NCI-H1436 (cell line): ENCODE measurements at regions not wholly inside any gene's neighbourhood (a gene's known extent, or its start where the extent isn't known, plus 50 kb on each side); places are given as distances from the start of the nearest gene placed in this dataset.

Source experiments
- DNase-seq: peaks from one replicate; lab custom pipeline; 2025; lab: John Stamatoyannopoulos, UW

DNA sequence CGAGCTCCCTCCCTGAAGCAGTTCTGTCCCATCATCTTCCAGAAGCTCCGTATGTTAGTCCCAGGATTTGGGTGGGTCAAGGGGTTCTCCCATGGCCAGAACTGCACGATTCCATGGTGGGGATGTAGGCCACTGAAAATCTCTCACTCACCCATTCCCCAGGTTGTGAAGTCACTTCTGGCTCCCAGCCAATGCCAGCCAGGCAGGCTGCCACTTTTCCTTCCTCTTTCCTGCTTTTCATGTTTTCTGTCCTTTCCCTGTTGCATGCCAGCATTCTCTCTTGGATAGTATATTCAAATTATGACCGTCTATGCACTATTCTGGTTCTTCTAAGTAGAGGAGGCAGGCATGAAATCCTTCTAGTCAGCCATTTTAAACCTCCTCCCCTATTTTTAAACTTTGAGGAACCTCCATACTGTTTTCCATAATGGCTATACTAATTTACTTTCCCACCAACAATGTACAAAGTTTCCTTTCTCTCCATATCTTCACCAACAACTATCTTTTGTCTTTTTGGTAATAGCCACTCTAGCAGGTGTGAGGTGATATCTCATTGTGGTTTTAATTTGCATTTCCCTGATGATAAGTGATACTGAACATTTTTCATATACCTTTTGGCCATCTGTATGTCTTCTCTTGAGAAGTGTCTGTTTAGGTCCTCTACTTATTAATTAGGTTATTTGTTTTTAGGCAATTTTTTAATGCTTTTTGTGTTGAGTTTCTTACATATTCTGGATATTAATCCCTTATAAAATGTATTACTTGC, 182.1 kb upstream of the TET2 start:
- DNase-seq: no peak

DNA sequence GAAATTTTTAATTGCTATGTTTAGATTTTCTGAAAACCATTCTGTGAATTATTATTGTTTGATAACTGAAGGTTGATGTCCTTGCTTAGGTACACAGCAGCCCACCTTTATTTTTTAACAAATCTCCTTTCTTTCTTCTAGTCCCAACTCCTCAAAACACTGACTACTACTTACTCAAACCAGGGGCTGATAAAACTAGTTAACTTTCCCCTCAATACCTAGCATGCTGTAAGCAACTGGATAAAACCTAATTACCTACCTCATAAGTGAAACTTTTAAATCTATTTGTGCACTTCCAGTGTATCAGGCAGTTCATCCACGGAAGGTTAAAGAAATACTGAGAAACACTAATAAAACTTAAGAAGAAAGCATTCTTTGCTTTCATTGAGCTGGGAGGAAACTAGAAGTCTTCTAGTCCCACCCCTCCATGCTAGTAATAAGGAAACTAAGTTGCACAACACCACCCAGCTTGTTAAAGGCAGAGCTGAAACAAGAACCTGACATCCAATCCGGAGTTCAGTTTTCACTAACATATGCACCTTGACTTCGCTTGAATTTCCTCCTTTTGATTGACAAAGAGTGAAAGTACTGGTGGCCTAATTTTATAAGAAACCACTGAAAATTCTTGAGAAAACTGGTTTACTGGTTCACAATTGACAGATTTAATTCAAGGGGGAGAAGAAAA, 180.2 kb upstream of the TET2 start:
- DNase-seq: no peak

DNA sequence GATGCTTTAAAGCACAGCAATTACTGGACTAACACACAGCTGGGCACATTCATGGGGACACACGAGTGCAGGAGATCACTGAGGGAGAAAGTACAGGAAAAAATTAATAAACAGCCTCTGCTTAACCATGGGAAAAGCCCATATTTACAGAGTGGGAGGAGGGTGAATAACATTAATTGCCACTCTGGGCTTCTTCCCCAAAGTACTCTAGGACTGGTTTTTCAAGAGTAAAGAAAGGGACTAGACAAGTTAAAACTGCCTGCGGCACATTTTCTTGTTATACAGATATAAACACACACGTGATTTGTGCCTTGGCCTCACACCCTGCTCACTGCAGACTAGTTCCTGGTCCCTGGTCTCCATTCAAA, 179.7 kb upstream of the TET2 start:
- no peak for DNase-seq

DNA sequence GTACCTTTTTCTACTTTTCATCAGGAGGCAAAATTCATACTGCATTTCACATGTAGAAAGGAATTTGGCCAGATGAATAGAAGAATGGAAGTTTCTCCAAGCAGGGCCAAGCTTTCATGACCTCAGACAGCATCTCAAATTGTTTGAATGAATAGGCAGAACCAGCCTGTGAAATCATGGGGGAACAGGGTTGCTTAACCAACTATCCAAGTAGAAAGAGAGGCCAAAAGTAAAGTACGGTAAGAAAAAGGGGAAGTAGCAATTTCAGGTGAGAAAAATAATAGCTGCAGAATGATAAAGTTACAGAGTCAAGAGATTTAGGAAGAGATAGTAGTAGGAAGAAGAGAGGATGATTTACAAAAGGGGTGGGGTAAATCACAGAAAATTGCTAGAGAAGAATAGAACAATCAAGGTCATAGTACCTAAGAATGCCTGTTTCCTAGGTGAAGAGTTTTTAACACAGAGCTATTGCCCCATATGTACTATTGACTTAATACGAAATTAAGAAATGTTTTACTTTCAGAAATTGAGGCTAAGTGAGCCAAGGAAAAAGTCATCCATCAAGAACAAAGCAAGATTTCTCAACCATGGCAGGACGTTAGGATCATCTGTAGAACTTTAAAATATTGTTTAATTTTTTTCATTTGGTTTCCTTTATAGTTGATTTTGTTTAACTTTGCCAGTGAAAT, 177.1 kb upstream of the TET2 start:
- DNase-seq: no peak

DNA sequence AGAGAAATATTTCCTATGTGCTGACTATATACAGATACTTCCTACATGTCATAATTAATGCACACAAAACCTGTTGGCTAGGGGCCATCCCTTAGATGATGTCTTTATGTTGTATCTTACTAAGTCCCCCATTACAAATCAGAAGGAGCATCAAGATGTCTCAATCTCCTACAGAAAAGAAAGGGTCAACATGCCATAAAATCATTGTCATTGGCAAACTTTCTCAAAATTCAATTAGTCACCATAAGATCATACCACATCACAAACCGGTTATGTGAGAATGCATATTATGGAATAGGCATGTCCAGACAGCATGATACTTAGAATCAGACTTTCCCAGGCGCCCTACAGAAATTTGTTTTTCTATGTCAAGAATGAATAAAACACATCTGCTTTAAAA, 175.2 kb upstream of the TET2 start:
- no peak for DNase-seq

DNA sequence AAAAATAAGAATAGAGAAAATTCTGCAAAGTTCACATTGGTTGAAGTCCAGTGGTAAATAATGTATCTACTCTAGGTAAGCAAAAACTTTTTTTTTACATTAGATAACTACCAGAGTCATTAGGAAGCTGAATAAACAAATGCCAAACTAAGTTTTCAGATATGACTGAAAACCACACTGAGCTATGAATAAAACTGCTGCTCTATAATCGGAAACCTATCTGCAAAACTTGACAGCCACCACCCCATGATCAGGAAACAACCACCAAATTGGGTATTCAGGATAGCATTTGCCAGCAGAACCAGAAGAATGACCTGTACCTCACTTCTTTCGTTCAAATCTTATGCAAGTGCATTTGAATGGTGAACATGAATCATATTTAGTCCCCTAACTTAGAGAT, 173.0 kb upstream of the TET2 start:
- no peak for DNase-seq

DNA sequence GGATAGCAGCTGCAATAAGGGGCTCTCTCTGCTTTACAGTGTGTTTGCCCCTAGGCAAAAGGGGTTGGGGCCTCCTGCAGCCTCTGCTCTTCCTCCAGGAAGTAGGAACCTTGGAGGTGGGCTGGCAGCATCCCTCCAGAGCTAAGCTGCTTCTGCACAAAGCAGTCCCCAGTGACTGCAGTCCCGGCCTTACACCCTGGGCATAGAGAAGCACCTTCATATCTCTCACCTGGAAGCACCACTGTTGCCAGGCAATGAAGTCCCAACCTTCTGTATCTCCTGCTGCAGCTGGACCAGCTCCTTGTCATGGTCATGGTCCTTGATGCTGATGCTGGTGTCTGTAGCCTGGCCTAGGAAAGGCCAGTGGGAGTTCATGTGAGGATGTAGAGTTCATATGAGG, 171.1 kb upstream of the TET2 start:
- no peak for DNase-seq

DNA sequence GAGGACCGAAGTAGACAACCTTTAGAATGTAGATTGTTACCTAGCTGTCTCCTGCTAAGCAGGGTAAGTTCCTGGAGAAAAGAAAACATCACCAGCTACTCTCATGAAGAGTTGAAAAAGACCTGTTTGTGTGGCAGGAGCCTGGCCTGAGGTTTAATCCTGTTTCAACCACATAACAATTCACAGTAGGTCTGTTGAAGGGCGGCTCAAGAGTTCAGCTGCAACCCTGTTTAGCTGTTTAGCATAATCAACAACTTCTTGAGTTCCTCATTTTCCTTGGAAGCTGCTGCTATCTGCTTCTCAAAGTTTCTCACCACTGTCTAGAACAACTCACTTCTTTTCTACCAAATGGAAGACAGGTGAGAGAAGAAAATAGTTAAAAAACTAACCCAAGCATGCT, 170.4 kb upstream of the TET2 start:
- no peak for DNase-seq

DNA sequence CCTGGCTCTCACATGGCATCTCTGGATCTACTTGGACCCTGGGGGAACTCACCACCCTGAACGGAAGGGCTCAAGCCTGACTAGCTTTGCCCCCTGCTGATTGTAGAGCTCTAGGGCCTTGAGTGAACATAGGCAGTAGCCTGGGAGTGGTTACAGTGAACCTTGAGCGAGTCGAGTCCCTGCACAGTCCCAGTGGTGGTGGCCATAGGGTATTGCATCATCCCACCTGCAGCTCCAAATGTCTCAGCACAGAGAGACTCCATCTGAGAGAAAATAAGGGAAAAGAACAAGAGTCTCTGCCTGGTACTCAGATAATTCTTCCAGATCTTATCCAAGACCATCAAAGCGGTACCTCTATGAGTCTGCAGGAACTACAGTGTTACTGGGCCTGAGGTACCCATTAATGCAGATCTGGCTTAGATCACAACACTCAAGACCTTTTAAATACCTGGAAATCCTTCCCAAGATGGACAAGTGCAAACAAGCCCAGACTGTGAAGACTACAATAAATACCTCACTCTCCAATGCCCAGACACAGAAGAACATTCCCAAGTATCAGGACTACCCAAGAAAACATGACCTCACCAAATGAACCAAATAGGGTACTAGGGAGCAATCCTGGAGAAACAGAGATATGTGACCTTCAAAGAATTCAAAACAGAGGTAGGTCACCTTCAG, 167.5 kb upstream of the TET2 start:
- no peak for DNase-seq

DNA sequence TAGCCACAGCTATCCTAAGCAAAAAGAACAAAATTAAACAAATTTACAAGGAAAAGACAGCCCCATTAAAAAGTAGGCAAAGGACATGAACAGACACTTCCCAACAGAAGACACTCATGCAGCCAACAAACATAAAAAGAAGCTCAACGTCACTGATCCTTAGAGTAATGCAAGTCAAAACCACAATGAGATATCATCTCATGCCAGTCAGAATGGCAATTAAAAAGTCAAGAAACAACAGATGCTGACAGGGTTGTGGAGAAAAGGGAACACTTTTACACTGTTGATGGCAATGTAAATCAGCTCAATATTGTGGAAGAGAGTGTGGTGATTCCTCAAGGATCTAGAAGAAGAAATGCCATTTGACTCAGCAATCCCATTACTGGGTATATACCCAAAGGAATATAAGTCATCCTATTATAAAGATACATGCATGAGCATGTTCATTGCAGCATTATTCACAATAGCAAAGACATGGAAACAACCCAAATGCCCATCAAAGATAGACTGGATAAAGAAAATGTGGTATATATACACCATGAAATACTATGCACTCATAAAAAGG, 163.0 kb upstream of the TET2 start:
- no peak for DNase-seq

DNA sequence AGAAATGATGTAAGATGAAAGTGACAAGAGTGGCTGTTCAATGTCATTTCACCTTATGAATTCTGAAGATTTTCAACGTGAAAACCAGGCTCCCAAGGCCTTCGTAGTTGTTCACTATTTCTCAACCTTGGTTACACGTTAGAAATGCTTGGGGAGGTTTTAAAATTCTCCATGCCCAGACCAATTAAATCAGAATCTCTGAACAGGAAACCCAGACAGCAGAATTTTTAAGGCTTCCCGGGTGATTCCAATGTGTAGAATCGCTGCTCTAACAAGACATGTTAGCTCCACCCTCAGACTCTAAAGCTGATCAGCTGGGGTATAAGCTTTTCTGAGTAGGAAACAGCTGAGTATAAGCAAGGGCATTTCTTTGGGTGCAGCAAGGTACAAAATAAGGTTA, 160.4 kb upstream of the TET2 start:
- DNase-seq: no peak

DNA sequence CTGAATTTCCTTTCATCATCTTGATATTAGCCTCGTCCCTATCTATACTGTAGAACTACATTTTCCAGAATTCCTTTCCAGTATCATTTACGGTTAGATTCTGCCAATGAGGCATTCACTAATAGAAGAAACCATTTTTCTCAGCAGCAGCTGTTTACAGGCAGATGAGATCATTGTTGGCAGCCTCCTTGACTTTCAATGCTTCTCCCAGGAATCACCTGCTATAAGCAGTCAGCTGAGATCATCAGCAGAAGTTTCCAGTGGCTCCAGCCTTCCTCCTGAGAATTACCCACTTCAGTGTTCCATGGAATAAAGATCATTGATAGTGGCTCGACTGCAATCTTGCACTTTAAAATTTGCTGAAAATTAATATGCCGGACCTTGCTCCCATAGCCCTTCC, 157.3 kb upstream of the TET2 start:
- DNase-seq: no peak

DNA sequence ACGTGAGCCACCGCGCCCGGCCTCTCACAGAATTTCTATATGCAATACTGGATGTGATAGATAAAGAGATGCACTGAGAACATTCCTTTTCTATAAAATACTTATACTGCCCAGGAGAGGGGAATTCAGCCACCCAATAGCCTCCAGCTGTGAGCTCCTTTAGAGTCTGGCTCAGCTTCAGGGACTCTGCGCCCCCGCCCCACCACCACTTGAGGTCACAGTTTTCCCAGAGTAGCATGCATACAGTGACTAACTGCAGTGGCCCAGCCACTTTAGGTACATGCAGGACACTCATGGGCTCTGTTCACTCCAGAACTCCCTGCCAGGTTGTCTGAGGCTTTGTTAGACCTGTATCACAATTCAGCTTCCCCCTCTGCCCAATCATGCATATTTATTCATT, 144.4 kb upstream of the TET2 start:
- no peak for DNase-seq

DNA sequence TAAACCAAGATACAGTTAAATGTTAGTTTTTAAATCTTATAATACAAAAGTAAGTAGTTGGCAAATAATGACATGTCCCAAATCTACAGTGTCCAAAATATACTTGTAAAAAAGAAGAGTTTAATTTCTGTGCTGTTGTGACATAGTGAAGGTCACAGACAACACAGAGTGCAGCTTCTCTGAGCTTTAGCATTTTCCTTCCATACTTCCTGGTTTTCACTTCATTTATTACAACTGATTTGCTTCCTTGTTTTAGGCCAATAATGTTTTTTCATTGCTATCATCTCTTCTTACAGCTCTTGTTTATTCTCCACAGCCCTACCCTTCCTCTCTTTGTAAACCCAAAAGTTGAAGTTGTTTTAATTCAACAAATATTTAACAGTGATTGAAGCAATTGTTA, 132.4 kb upstream of the TET2 start:
- DNase-seq: no peak

DNA sequence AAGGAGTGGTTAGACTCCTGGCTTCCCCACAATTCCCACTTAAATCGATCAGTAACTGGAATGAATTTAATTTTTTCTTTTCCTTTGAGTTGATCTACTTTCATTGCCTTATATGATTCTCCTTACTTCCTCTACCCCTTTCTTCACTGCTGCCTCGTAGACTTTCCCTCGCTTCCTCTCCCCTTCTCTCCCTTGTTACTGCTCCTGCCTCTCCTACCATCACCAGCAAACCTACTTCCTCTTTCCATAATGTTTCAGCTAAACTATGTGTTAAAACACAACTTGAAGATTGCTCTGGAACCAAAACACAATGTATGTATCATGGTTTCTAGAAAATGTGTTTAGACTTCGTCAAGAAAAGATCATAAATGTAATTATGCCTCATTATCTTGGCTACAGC, 132.0 kb upstream of the TET2 start:
- DNase-seq: no peak

DNA sequence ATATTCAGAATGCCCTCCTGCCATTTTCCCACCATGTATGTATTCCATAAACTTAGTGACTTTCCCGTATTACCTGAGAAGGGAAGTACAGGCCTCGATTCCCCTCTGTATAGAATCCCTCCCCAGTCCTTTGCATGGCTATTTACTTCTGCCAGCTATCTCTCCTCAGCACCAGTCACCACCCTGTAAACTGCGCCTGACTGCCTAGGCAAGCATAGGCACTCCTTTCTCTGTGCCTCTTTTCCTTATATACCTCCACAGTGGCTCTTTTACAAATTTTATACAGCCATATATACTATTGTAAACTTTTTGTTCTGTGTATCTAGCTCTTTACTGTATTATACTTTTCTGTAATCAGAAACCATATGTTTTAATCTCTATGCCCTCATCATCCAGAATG, 130.9 kb upstream of the TET2 start:
- no peak for DNase-seq

DNA sequence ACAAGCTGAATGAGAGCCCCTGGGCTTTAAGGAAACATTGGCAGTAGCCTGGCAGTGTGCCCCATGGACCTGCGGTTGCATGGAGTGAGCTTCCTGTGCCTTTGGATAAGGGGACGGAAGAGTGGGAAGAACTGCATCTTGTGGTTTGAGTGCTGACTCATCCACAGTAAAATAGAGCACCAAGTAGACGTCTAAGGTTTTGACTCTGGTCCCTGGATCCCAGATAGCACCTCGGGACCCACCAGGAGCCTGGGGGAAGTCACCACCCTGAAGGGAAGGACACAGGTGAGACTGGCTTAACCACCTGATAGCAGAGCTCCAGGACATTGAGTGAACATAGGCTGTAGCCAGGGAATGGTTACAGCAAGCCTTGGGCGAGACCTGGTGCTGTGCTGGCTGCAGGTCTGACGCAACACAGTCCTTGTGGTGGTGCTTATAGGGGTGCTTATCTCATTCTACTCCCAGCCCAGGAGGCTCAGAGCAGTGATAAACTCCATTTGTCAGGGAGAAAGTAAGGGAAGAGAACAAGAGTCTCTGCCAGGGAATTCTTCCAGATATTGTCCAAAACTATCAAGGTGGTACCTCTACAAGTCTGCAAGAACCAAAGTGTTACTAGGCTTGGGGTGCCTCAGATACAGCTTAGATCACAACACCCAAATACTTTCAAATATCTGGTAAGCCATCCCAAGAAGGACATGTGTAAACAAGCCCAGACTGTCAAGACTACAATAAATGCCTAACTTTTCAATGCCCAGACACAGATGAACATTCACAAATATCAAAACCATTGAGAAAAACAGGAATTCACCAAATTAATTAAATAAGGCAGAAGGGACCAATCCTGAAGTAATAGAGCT, 123.6 kb upstream of the TET2 start:
- no peak for DNase-seq

DNA sequence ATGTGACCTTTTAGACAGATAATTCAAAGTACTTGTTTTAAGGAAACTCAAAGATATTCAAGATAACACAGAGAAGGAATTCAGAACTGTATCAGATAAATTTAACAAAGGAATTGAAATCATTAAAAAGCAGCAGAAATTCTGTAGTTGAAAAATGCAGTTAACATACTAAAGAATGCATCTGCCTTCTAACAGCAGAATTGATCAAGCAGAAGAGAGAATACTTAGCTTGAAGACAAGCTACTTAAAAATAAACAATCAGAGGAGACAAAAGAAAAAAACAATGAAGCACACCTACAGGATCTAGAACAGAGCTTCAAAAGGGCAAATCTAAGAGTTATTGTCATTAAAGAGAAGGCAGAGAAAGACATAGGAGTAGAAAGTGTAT, 123.0 kb upstream of the TET2 start:
- no peak for DNase-seq

DNA sequence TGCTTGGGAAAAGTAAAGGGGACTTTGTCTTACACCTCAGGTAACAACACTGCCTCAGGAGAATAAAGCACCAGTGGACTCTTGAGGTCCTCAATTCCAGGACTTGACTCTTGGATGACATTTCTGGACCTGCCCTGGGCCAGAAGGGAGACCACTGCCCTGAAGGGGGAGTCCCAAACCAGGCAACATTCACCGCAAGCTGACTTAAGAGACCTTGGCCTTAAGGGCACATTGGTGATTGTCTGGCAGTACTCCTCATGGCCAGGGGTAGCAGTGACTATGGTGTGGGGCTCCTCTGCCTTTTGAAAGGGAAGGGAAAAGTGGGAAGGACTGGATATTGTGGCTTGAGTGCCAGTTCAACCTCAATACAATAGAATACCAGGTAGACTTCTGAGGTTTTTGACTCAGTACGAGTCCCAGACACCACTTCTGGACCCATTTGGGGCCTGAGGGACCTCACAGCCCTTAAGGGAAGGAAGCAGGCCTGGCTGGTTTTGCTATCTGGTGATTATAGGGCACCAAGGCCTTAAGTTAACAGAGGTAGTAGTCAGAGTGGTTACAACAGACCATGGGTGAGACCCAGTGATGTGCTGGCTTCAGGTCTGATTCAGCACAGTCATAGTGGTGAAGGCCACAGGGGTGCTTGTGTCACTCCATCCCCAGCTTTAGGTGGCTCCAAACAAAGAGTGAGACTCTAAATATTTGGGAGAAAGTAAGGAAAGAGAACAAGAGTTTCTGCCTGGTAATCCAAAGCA, 121.2 kb upstream of the TET2 start:
- DNase-seq: no peak

DNA sequence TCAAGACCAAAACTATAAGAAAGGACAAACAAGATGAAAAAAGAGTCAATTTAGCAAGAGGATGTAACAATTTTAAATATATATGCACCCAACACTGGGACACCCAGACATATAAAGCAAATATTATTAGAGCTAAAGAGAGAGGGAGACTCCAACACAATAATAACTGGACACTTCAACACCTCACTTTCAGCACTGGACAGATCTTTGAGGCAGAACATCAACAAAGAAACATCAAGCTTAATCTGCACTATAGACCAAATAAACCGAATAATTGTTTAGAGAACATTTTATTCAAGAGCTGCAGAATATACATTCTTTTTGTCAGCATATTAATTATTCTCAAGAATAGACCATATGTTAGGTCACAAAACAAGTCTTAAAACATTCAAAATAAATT, 109.7 kb upstream of the TET2 start:
- DNase-seq: no peak

DNA sequence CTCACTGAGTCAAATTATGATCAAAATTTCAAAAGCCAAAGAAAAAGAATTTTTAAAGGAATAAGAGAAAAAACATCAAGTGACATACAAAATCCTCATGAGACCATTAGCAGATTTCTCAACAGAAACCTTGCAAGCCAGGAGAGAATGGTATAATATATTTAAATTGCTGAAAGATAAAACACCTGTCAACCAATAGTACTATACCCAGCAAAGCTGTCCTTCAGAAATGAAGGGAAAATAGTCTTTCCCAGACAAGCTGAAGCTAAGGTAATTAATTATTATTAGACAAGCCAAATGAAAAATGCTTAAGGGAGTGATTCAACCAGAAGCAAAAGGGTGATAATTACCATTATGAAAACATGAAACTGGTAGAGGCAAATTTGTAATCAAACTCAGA, 104.2 kb upstream of the TET2 start:
- DNase-seq: no peak
